OCI-LY3 (cell line): ENCODE measurements at regions not wholly inside any gene's neighbourhood (a gene's known extent, or its start where the extent isn't known, plus 50 kb on each side); places are given as distances from the start of the nearest gene placed in this dataset.

Experiments
- H2AFZ ChIP-seq: fragments of 200-600, 300-600 bp; shearing (Covaris generic); 2 replicates; pipeline ENCODE4 v1.6.0; 2014; ENCODE audit warnings: antibody characterized with exemption, low read depth, low read length
- H3K27ac ChIP-seq: fragments of 200-600, 300-600 bp; sonication (generic); 2 replicates; pipeline ENCODE4 v1.5.1; 2014; ENCODE audit warnings: mild to moderate bottlenecking, low read length, moderate library complexity, mixed read lengths
- H3K27me3 ChIP-seq: fragments of 200-600, 300-600 bp; sonication (generic); 2 replicates; pipeline ENCODE4 v1.6.1; 2014; ENCODE audit warnings: low read depth, low read length, mixed read lengths
- H3K36me3 ChIP-seq: fragments of 200-600, 300-600 bp; sonication (generic); replicated peaks from 2 replicates; pipeline ENCODE3; 2014; ENCODE audit warnings: low read depth, low read length, mixed read lengths
- H3K4me1 ChIP-seq: fragments of 300-600, 200-600 bp; sonication (generic); 2 replicates; pipeline ENCODE4 v1.6.1; 2014; ENCODE audit warnings: low read length, mixed read lengths
- H3K4me2 ChIP-seq: fragments of 200-600, 300-600 bp; sonication (generic); 2 replicates; pipeline ENCODE4 v1.6.1; 2014; ENCODE audit warnings: low read length, mixed read lengths
- H3K4me3 ChIP-seq: fragments of 300-600, 200-600 bp; sonication (generic); 2 replicates; pipeline ENCODE4 v1.5.1; 2014; ENCODE audit warnings: antibody characterized with exemption, mild to moderate bottlenecking, low read length, moderate library complexity
- H3K79me2 ChIP-seq: fragments of 300-600, 200-600 bp; shearing (Covaris generic); 2 replicates; pipeline ENCODE4 v1.6.1; 2014; ENCODE audit warnings: mild to moderate bottlenecking, low read length, mixed read lengths
- H3K9ac ChIP-seq: fragments of 300-600, 200-600 bp; shearing (Covaris generic); 2 replicates; pipeline ENCODE4 v1.6.0; 2014; ENCODE audit warnings: mild to moderate bottlenecking, low read length, moderate library complexity
- H3K9me3 ChIP-seq: fragments of 200-600, 300-600 bp; shearing (Covaris generic); 2 replicates; pipeline ENCODE4 v1.6.1; 2014; ENCODE audit warnings: low read length, mixed read lengths; ENCODE audit not compliant: insufficient read depth
- H4K20me1 ChIP-seq: fragments of 200-600, 300-600 bp; sonication (generic); 2 replicates; pipeline ENCODE4 v1.6.1; 2016; ENCODE audit warnings: low read length, mixed read lengths; ENCODE audit not compliant: insufficient read depth
- EZH2phosphoT487 ChIP-seq: fragments of 200-600 bp; shearing (Covaris generic); IDR thresholded peaks from 2 replicates; pipeline ENCODE4 v1.6.1; 2018; ENCODE audit warnings: antibody characterized with exemption, mixed run types, low read depth
- TF ChIP-seq, protein P1 (sequence below): fragments of 200-600, 300-600 bp; sonication (generic); IDR thresholded peaks from 2 replicates; pipeline ENCODE4 v1.5.1; 2014; ENCODE audit warnings: antibody characterized with exemption, low read length, low read depth

- Histone ChIP-seq H3K79me2 (no peaks in the 10 kb centered on the region), H3K9ac (no peak overlapping the region), H3K4me1 (no peaks in the 10 kb centered on the region), H3K4me3 (no peak overlapping the region), H4K20me1 (no peaks in the 10 kb centered on the region), H2AFZ (no peak overlapping the region), H3K27me3 (no peaks in the 10 kb centered on the region), H3K4me2 (no peak overlapping the region), H3K9me3 (no peaks in the 10 kb centered on the region), H3K27ac (no peak overlapping the region), H3K36me3 (no peaks in the 10 kb centered on the region)
- TF ChIP-seq, protein P1, sequence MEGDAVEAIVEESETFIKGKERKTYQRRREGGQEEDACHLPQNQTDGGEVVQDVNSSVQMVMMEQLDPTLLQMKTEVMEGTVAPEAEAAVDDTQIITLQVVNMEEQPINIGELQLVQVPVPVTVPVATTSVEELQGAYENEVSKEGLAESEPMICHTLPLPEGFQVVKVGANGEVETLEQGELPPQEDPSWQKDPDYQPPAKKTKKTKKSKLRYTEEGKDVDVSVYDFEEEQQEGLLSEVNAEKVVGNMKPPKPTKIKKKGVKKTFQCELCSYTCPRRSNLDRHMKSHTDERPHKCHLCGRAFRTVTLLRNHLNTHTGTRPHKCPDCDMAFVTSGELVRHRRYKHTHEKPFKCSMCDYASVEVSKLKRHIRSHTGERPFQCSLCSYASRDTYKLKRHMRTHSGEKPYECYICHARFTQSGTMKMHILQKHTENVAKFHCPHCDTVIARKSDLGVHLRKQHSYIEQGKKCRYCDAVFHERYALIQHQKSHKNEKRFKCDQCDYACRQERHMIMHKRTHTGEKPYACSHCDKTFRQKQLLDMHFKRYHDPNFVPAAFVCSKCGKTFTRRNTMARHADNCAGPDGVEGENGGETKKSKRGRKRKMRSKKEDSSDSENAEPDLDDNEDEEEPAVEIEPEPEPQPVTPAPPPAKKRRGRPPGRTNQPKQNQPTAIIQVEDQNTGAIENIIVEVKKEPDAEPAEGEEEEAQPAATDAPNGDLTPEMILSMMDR: no peak
- TF ChIP-seq EZH2phosphoT487: no peak
Measured at GRCh38 chr22:49142891-49143290, 684.8 kb downstream of the BRD1 start.

DNA sequence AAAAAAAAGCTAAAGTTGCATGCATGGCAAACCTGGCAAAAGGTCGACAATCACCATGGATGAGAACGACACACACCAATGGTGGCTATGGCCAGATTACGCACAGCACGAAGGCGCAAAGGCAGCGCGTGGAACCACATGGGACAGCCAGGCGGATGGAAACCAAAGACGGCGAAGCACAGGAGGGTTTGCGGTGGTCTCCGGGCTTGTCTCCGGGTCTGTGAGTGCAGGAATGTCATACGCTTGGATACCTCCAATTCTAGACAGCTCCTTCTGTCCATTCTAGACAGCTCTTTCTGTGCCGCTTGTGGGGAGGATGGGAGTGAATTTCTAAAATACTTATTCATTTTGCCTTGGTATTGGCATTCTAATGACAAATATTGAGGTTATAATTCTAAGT is 685.4 kb downstream of the BRD1 start:
- Histone ChIP-seq H3K79me2 (no peaks in the 10 kb centered on the region), H3K36me3 (no peaks in the 10 kb centered on the region), H3K4me2 (no peak overlapping the region), H3K9ac (no peak overlapping the region), H4K20me1 (no peaks in the 10 kb centered on the region), H3K4me1 (no peaks in the 10 kb centered on the region), H2AFZ (no peak overlapping the region), H3K9me3 (no peaks in the 10 kb centered on the region), H3K4me3 (no peak overlapping the region), H3K27ac (no peak overlapping the region), H3K27me3 (no peaks in the 10 kb centered on the region)
- no peak for TF ChIP-seq EZH2phosphoT487
- TF ChIP-seq, protein P1: no peak

- Histone ChIP-seq H3K9me3 (no peaks in the 10 kb centered on the region), H3K4me3 (no peak overlapping the region), H3K9ac (no peak overlapping the region), H3K4me2 (no peak overlapping the region), H3K4me1 (no peaks in the 10 kb centered on the region), H4K20me1 (no peaks in the 10 kb centered on the region), H3K27ac (no peak overlapping the region), H3K79me2 (no peaks in the 10 kb centered on the region), H2AFZ (no peak overlapping the region), H3K27me3 (no peaks in the 10 kb centered on the region), H3K36me3 (no peaks in the 10 kb centered on the region)
- TF ChIP-seq, protein P1: no peak
- TF ChIP-seq EZH2phosphoT487: no peak
Measured at GRCh38 chr22:49141761-49142160, 685.9 kb downstream of the BRD1 start.

- Histone ChIP-seq H3K27ac (no peak overlapping the region), H3K4me2 (no peak overlapping the region), H3K79me2 (no peaks in the 10 kb centered on the region), H3K4me3 (no peak overlapping the region), H2AFZ (no peak overlapping the region), H3K9ac (no peak overlapping the region), H3K9me3 (no peaks in the 10 kb centered on the region), H3K36me3 (no peaks in the 10 kb centered on the region), H3K4me1 (no peaks in the 10 kb centered on the region), H4K20me1 (no peaks in the 10 kb centered on the region), H3K27me3 (no peaks in the 10 kb centered on the region)
- TF ChIP-seq EZH2phosphoT487: no peak
- TF ChIP-seq, protein P1: no peak
Measured at GRCh38 chr22:49140911-49141665, 686.6 kb downstream of the BRD1 start.
